ENCODE measurements at regions not wholly inside any gene's neighbourhood (a gene's known extent, or its start where the extent isn't known, plus 50 kb on each side); places are given as distances from the start of the nearest gene placed in this dataset.

GRCh38 chr12:125458552-125459268 is 393.5 kb downstream of the AACS start:
- Histone ChIP-seq H3K4me1 (ENCODE audit: control insufficient read depth in 2 of 3, insufficient read depth in 2 of 3, low read depth in 1 of 3, low read length in 3 of 3) (no peaks in the 10 kb centered on the region), H3K4me3 (ENCODE audit: low read length in 3 of 3) (no peak overlapping the region), H3K36me3 (ENCODE audit: control insufficient read depth in 2 of 3, insufficient read depth in 3 of 3, low read length in 3 of 3) (no peaks in the 10 kb centered on the region), H3K27me3 (ENCODE audit: control insufficient read depth, insufficient read depth, low read length) (no peaks in the 10 kb centered on the region), H3K27ac (ENCODE audit: low read depth in 2 of 2, low read length in 2 of 2) (no peak overlapping the region), H3K9ac (ENCODE audit: low read length in 3 of 3) (no peak overlapping the region), H3K9me3 (ENCODE audit: control insufficient read depth in 2 of 3, insufficient read depth in 1 of 3, low read length in 3 of 3) (no peaks in the 10 kb centered on the region)
- TF ChIP-seq CTCF (IDR thresholded peaks at IDR 0.05; ENCODE audit: borderline replicate concordance, extremely low read depth, insufficient read depth) = no peak
- FAIRE-seq = no peak
- no peak for DNase-seq
- intact Hi-C loops (cut with DNase I) = no loop called here

- no peak overlapping the region for H3K27ac ChIP-seq (ENCODE audit: low read depth in 2 of 2, low read length in 2 of 2)
- no peaks in the 10 kb centered on the region for H3K27me3 ChIP-seq (ENCODE audit: control insufficient read depth, insufficient read depth, low read length)
- no peak for TF ChIP-seq CTCF (IDR thresholded peaks at IDR 0.05; ENCODE audit: borderline replicate concordance, extremely low read depth, insufficient read depth)
These were observed 396.6 kb downstream of the AACS start for GRCh38 chr12:125461831-125462230.

GRCh38 chr12:125463386-125463785 is 398.2 kb downstream of the AACS start:
- no peak overlapping the region for H3K4me3 ChIP-seq (ENCODE audit: low read length in 3 of 3)
- no peaks in the 10 kb centered on the region for H3K4me1 ChIP-seq (ENCODE audit: control insufficient read depth in 2 of 3, insufficient read depth in 2 of 3, low read depth in 1 of 3, low read length in 3 of 3)
- H3K9ac ChIP-seq (ENCODE audit: low read length in 3 of 3) = no peak overlapping the region
- no peak overlapping the region for H3K27ac ChIP-seq (ENCODE audit: low read depth in 2 of 2, low read length in 2 of 2)
- DNase-seq = no peak
- intact Hi-C loops (cut with DNase I) = no loop called here
- no peaks in the 10 kb centered on the region for H3K27me3 ChIP-seq (ENCODE audit: control insufficient read depth, insufficient read depth, low read length)
- H3K9me3 ChIP-seq (ENCODE audit: control insufficient read depth in 2 of 3, insufficient read depth in 1 of 3, low read length in 3 of 3) = no peaks in the 10 kb centered on the region
- FAIRE-seq = no peak
- no peak for TF ChIP-seq CTCF (IDR thresholded peaks at IDR 0.05; ENCODE audit: borderline replicate concordance, extremely low read depth, insufficient read depth)
- H3K36me3 ChIP-seq (ENCODE audit: control insufficient read depth in 2 of 3, insufficient read depth in 3 of 3, low read length in 3 of 3) = no peaks in the 10 kb centered on the region

More at GRCh38 chr12:125461831-125462230, 396.6 kb downstream of the AACS start:
- no peaks in the 10 kb centered on the region for H3K9me3 ChIP-seq (ENCODE audit: control insufficient read depth in 2 of 3, insufficient read depth in 1 of 3, low read length in 3 of 3)
- H3K36me3 ChIP-seq (ENCODE audit: control insufficient read depth in 2 of 3, insufficient read depth in 3 of 3, low read length in 3 of 3) = no peaks in the 10 kb centered on the region
- no peak for DNase-seq
- no peak overlapping the region for H3K9ac ChIP-seq (ENCODE audit: low read length in 3 of 3)
- no peak overlapping the region for H3K4me3 ChIP-seq (ENCODE audit: low read length in 3 of 3)
- H3K4me1 ChIP-seq (ENCODE audit: control insufficient read depth in 2 of 3, insufficient read depth in 2 of 3, low read depth in 1 of 3, low read length in 3 of 3) = no peaks in the 10 kb centered on the region
- intact Hi-C loops (cut with DNase I) = no loop called here
- FAIRE-seq = no peak

- Histone ChIP-seq H3K27me3 (ENCODE audit: control insufficient read depth, insufficient read depth, low read length) (no peaks in the 10 kb centered on the region), H3K9me3 (ENCODE audit: control insufficient read depth in 2 of 3, insufficient read depth in 1 of 3, low read length in 3 of 3) (no peaks in the 10 kb centered on the region), H3K4me3 (ENCODE audit: low read length in 3 of 3) (no peak overlapping the region), H3K4me1 (ENCODE audit: control insufficient read depth in 2 of 3, insufficient read depth in 2 of 3, low read depth in 1 of 3, low read length in 3 of 3) (no peaks in the 10 kb centered on the region), H3K9ac (ENCODE audit: low read length in 3 of 3) (no peak overlapping the region), H3K27ac (ENCODE audit: low read depth in 2 of 2, low read length in 2 of 2) (no peak overlapping the region), H3K36me3 (ENCODE audit: control insufficient read depth in 2 of 3, insufficient read depth in 3 of 3, low read length in 3 of 3) (no peaks in the 10 kb centered on the region)
- FAIRE-seq (no peak), DNase-seq (no peak)
- intact Hi-C loops (cut with DNase I) = no loop called here
- TF ChIP-seq CTCF (IDR thresholded peaks at IDR 0.05; ENCODE audit: borderline replicate concordance, extremely low read depth, insufficient read depth) = no peak
These were observed 402.1 kb downstream of the AACS start for GRCh38 chr12:125467363-125467762.
